ENCODE measurements at regions not wholly inside any gene's neighbourhood (a gene's known extent, or its start where the extent isn't known, plus 50 kb on each side); places are given as distances from the start of the nearest gene placed in this dataset.

DNA sequence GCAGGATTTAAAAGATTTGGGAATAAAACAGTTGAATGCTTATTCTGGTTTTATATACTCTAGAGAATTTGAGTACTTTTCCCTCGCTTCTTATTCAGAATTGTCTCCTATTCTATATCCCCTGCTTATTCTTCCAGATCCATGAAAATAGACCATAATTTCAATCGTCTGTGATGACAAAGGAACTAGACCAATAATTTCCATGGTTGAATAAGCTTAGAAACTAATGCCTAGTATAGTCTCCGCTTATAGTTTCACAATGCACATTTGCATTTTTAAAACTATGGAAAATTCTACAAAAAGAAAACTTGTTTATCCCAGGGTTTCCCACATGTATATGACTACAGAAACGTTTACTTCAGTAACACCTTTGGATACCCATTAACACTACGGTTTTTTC is 247.4 kb upstream of the NR5A2 start:
- TF ChIP-seq, protein P1, sequence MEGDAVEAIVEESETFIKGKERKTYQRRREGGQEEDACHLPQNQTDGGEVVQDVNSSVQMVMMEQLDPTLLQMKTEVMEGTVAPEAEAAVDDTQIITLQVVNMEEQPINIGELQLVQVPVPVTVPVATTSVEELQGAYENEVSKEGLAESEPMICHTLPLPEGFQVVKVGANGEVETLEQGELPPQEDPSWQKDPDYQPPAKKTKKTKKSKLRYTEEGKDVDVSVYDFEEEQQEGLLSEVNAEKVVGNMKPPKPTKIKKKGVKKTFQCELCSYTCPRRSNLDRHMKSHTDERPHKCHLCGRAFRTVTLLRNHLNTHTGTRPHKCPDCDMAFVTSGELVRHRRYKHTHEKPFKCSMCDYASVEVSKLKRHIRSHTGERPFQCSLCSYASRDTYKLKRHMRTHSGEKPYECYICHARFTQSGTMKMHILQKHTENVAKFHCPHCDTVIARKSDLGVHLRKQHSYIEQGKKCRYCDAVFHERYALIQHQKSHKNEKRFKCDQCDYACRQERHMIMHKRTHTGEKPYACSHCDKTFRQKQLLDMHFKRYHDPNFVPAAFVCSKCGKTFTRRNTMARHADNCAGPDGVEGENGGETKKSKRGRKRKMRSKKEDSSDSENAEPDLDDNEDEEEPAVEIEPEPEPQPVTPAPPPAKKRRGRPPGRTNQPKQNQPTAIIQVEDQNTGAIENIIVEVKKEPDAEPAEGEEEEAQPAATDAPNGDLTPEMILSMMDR (IDR thresholded peaks at IDR 0.05; ENCODE audit: insufficient read depth, low read depth, low read length) = no peak
- no peak for TF ChIP-seq EZH2 (IDR thresholded peaks at IDR 0.05; ENCODE audit: insufficient read depth, low read length)

Data from astrocyte (in vitro differentiated cells and primary cell).